ENCODE measurements at regions not wholly inside any gene's neighbourhood (a gene's known extent, or its start where the extent isn't known, plus 50 kb on each side); places are given as distances from the start of the nearest gene placed in this dataset.

GRCh38 chr15:39099524-39099923, 481.4 kb upstream of the THBS1 start (continued):
- TF ChIP-seq, protein P1, sequence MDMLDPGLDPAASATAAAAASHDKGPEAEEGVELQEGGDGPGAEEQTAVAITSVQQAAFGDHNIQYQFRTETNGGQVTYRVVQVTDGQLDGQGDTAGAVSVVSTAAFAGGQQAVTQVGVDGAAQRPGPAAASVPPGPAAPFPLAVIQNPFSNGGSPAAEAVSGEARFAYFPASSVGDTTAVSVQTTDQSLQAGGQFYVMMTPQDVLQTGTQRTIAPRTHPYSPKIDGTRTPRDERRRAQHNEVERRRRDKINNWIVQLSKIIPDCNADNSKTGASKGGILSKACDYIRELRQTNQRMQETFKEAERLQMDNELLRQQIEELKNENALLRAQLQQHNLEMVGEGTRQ (IDR thresholded peaks at IDR 0.05; ENCODE audit: borderline replicate concordance, low read depth, low read length): no peak

DNA sequence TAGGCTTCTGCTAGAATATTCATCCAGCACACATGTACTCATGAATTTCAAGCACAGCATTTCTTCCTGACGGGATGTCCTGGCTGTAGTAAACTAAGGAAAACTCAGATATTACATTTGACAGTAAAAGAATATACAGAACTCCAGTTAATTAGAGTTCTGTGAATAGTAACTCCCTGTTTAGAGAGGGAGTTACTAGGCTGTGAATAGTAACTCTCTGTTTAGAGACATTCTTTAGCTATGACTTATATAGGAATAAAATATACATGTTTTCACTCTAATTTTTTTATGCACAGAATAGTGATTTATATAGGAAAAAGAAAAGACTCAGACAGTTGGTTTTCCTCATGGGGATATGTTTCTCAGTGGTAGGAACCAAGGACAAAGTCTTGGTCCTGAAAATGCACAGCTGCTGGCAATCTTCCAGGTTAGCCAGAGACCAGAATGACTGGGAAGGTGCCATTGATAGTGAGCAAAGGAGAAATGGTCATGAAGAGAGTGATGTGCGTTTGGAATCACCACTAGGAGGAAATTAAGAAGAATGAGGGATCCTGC, 480.7 kb upstream of the THBS1 start:
- H3K27me3 ChIP-seq (ENCODE audit: insufficient read depth): no peaks in the 10 kb centered on the region
- no peaks in the 10 kb centered on the region for H3K36me3 ChIP-seq (replicated peaks in 1 of 2; ENCODE audit: control insufficient read depth in 1 of 2, insufficient read depth in 2 of 2, low read length in 1 of 2)
- H3K9me3 ChIP-seq: no peaks in the 10 kb centered on the region
- H3K4me1 ChIP-seq (ENCODE audit: control insufficient read depth in 1 of 2, insufficient read depth in 2 of 2, low read depth in 1 of 2, low read length in 1 of 2): peaks cover 4 to 9% of the 10 kb centered on the region in 2 experiments; a peak in 3 of 4 replicates
- WGBS (ENCODE audit: low lambda C conversion rate): 75% methylated on average over 2 of the region's 2 CpGs
- POLR2A ChIA-PET: no interaction called here
- no peak for DNase-seq
- CTCF ChIA-PET: interaction anchor here (0.6 to 1.0 kb wide), 2 partner anchors 140 to 448 kb away, joined by 3 read pairs; no protein-coding TSS in a partner anchor
- no peaks in the 10 kb centered on the region for H4K20me1 ChIP-seq (ENCODE audit: insufficient read depth)
- H3K9me2 ChIP-seq: no peaks in the 10 kb centered on the region
- no peaks in the 10 kb centered on the region for H3K79me2 ChIP-seq (ENCODE audit: insufficient read depth)
- no peak overlapping the region for H3K9ac ChIP-seq
- TF ChIP-seq EZH2phosphoT487 (IDR thresholded peaks at IDR 0.05; ENCODE audit: borderline replicate concordance, low read depth) (no peak), CTCF (IDR thresholded peaks at IDR 0.05) (peak; percentile 8; the same call in 1 of the 2 replicates)
- H3K4me2 ChIP-seq: no peak overlapping the region
- no peak overlapping the region for H2AFZ ChIP-seq (ENCODE audit: low read depth)
- H3K4me3 ChIP-seq (ENCODE audit: low read depth in 2 of 2, low read length in 1 of 2): no peak overlapping the region
- peaks cover 27% of the 10 kb centered on the region for H3F3A ChIP-seq (replicated peaks; ENCODE audit: insufficient read depth)
- H3K27ac ChIP-seq (ENCODE audit: low read depth in 2 of 2, low read length in 1 of 2): peak overlapping the region in 1 of 2 experiments; percentile 25; a peak in 2 of 4 replicates

- Histone ChIP-seq H3K27me3 (ENCODE audit: insufficient read depth) (no peaks in the 10 kb centered on the region), H3K9me2 (no peaks in the 10 kb centered on the region), H3K36me3 (replicated peaks in 1 of 2; ENCODE audit: control insufficient read depth in 1 of 2, insufficient read depth in 2 of 2, low read length in 1 of 2) (no peaks in the 10 kb centered on the region), H4K20me1 (ENCODE audit: insufficient read depth) (no peaks in the 10 kb centered on the region), H3K9ac (no peak overlapping the region), H3F3A (replicated peaks; ENCODE audit: insufficient read depth) (peaks cover 31% of the 10 kb centered on the region), H3K4me3 (ENCODE audit: low read depth in 2 of 2, low read length in 1 of 2) (no peak overlapping the region), H3K27ac (ENCODE audit: low read depth in 2 of 2, low read length in 1 of 2) (peak overlapping the region; percentile 4 to 81; a peak in 3 of 4 replicates), H2AFZ (ENCODE audit: low read depth) (no peak overlapping the region), H3K4me2 (no peak overlapping the region), H3K9me3 (no peaks in the 10 kb centered on the region), H3K4me1 (ENCODE audit: control insufficient read depth in 1 of 2, insufficient read depth in 2 of 2, low read depth in 1 of 2, low read length in 1 of 2) (peaks cover 0 to 9% of the 10 kb centered on the region in 2 experiments; a peak in 1 of 4 replicates), H3K79me2 (ENCODE audit: insufficient read depth) (no peaks in the 10 kb centered on the region)
- no peak for TF ChIP-seq SMC3 (IDR thresholded peaks at IDR 0.05; ENCODE audit: low read depth, low read length)
- peak; percentile 74 for TF ChIP-seq JUND (IDR thresholded peaks at IDR 0.05)
- TF ChIP-seq TCF12 (IDR thresholded peaks at IDR 0.05): peak; percentile 91
- TF ChIP-seq ZBTB33 (IDR thresholded peaks at IDR 0.05; ENCODE audit: borderline replicate concordance, low read depth): 0 out of 2 replicates have a peak, but pooled peaks have one; percentile 37
- peak; percentile 60; the same call in 1 of the 2 replicates for TF ChIP-seq POLR2AphosphoS5 (IDR thresholded peaks at IDR 0.05; ENCODE audit: low read depth, low read length)
- peak; percentile 95 for TF ChIP-seq RXRA (IDR thresholded peaks at IDR 0.05; ENCODE audit: borderline replicate concordance, low read depth)
- TF ChIP-seq MEF2A (IDR thresholded peaks at IDR 0.05; ENCODE audit: borderline replicate concordance, low read depth): peak; percentile 32; the same call in 1 of the 2 replicates
- peak; percentile 73 for TF ChIP-seq FOSL2 (IDR thresholded peaks at IDR 0.05; ENCODE audit: borderline replicate concordance, low read depth)
- TF ChIP-seq FOXM1 (IDR thresholded peaks at IDR 0.05; ENCODE audit: low read depth): peak; percentile 67
- TF ChIP-seq RAD21 (IDR thresholded peaks at IDR 0.05; ENCODE audit: low read length): no peak
- TF ChIP-seq NRF1 (IDR thresholded peaks at IDR 0.05; ENCODE audit: low read depth, low read length): no peak
- peak; percentile 44; the same call in 1 of the 2 replicates for TF ChIP-seq MAX (IDR thresholded peaks at IDR 0.05; ENCODE audit: low read depth)
- peak; percentile 83 for TF ChIP-seq NFIC (IDR thresholded peaks at IDR 0.05; ENCODE audit: borderline replicate concordance)
- peak; percentile 93 for TF ChIP-seq TEAD4 (IDR thresholded peaks at IDR 0.05; ENCODE audit: borderline replicate concordance, insufficient read depth)
- TF ChIP-seq, protein P2, sequence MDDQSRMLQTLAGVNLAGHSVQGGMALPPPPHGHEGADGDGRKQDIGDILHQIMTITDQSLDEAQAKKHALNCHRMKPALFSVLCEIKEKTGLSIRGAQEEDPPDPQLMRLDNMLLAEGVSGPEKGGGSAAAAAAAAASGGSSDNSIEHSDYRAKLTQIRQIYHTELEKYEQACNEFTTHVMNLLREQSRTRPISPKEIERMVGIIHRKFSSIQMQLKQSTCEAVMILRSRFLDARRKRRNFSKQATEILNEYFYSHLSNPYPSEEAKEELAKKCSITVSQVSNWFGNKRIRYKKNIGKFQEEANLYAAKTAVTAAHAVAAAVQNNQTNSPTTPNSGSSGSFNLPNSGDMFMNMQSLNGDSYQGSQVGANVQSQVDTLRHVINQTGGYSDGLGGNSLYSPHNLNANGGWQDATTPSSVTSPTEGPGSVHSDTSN (IDR thresholded peaks at IDR 0.05): peak; percentile 77
- TF ChIP-seq GATA2 (CRISPR knock-in tag; IDR thresholded peaks at IDR 0.05): no peak
- TF ChIP-seq EP300 (IDR thresholded peaks at IDR 0.05; ENCODE audit: borderline replicate concordance in 1 of 2, low read depth in 1 of 2, low read length in 1 of 2): peak in 1 of 2 experiments; percentile 96; a peak in 2 of 4 replicates
- DNase-seq: no peak
- CTCF ChIA-PET: no interaction called here
- POLR2A ChIA-PET: no interaction called here
- WGBS (ENCODE audit: low lambda C conversion rate): 44% methylated on average over 1 of the region's 1 CpG
Measured at GRCh38 chr15:39102431-39102830, 478.4 kb upstream of the THBS1 start.

Data from SK-N-SH (cell line).